ENCODE measurements at regions not wholly inside any gene's neighbourhood (a gene's known extent, or its start where the extent isn't known, plus 50 kb on each side); places are given as distances from the start of the nearest gene placed in this dataset.

DNA sequence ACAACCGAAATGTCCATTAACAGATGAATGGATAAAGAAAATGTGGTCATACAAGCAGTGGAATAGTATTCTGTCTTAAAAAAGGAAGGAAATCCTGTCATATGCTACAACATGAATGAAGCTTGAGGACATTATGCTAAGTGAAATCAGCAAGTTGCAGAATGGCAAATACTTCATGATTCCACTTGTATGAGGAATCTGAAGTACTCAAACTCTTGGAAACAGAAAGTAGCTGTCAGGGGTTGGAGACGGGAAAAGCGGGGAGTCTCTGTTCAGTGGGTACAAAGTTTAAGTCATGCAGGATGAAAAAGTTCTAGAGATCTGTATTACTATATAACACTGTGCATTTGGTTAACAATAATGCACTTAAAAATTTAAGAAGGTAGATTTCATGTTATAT lies 209.0 kb upstream of the SIX2 start:
- H3K9me2 ChIP-seq (ENCODE audit: insufficient read depth, low read length), result no peaks in the 10 kb centered on the region
- H4K20me1 ChIP-seq (ENCODE audit: insufficient read depth), result no peaks in the 10 kb centered on the region
- H3K36me3 ChIP-seq (ENCODE audit: insufficient read depth, low read length), result no peaks in the 10 kb centered on the region
- no peaks in the 10 kb centered on the region for H3F3A ChIP-seq (ENCODE audit: insufficient read depth, low read length, poor library complexity, severe bottlenecking)
- H2AFZ ChIP-seq (ENCODE audit: low read depth, low read length), result no peak overlapping the region
- no peak overlapping the region for H3K9ac ChIP-seq (ENCODE audit: low read length)
- no peak overlapping the region for H3K27ac ChIP-seq (ENCODE audit: low read length)
- H3K79me2 ChIP-seq (replicated peaks; ENCODE audit: insufficient read depth, low read length), result no peaks in the 10 kb centered on the region
- H3K27me3 ChIP-seq (ENCODE audit: insufficient read depth, low read depth, low read length), result no peaks in the 10 kb centered on the region
- no peak for TF ChIP-seq EZH2 (IDR thresholded peaks at IDR 0.05; ENCODE audit: borderline replicate concordance, insufficient read depth, low read length, poor library complexity, severe bottlenecking)
- TF ChIP-seq, protein P1, sequence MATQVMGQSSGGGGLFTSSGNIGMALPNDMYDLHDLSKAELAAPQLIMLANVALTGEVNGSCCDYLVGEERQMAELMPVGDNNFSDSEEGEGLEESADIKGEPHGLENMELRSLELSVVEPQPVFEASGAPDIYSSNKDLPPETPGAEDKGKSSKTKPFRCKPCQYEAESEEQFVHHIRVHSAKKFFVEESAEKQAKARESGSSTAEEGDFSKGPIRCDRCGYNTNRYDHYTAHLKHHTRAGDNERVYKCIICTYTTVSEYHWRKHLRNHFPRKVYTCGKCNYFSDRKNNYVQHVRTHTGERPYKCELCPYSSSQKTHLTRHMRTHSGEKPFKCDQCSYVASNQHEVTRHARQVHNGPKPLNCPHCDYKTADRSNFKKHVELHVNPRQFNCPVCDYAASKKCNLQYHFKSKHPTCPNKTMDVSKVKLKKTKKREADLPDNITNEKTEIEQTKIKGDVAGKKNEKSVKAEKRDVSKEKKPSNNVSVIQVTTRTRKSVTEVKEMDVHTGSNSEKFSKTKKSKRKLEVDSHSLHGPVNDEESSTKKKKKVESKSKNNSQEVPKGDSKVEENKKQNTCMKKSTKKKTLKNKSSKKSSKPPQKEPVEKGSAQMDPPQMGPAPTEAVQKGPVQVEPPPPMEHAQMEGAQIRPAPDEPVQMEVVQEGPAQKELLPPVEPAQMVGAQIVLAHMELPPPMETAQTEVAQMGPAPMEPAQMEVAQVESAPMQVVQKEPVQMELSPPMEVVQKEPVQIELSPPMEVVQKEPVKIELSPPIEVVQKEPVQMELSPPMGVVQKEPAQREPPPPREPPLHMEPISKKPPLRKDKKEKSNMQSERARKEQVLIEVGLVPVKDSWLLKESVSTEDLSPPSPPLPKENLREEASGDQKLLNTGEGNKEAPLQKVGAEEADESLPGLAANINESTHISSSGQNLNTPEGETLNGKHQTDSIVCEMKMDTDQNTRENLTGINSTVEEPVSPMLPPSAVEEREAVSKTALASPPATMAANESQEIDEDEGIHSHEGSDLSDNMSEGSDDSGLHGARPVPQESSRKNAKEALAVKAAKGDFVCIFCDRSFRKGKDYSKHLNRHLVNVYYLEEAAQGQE (IDR thresholded peaks at IDR 0.05; ENCODE audit: borderline replicate concordance), result no peak
- TF ChIP-seq, protein P2, sequence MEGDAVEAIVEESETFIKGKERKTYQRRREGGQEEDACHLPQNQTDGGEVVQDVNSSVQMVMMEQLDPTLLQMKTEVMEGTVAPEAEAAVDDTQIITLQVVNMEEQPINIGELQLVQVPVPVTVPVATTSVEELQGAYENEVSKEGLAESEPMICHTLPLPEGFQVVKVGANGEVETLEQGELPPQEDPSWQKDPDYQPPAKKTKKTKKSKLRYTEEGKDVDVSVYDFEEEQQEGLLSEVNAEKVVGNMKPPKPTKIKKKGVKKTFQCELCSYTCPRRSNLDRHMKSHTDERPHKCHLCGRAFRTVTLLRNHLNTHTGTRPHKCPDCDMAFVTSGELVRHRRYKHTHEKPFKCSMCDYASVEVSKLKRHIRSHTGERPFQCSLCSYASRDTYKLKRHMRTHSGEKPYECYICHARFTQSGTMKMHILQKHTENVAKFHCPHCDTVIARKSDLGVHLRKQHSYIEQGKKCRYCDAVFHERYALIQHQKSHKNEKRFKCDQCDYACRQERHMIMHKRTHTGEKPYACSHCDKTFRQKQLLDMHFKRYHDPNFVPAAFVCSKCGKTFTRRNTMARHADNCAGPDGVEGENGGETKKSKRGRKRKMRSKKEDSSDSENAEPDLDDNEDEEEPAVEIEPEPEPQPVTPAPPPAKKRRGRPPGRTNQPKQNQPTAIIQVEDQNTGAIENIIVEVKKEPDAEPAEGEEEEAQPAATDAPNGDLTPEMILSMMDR (IDR thresholded peaks at IDR 0.05; ENCODE audit: poor library complexity, severe bottlenecking), result no peak
- no peak for TF ChIP-seq SMC3 (conservative IDR thresholded peaks at IDR 0.05; ENCODE audit: poor library complexity)
- TF ChIP-seq EP300 (conservative IDR thresholded peaks at IDR 0.05; ENCODE audit: poor library complexity, severe bottlenecking), result no peak
- TF ChIP-seq POLR2AphosphoS5 (IDR thresholded peaks at IDR 0.05), result no peak
- no peak for TF ChIP-seq MXI1 (conservative IDR thresholded peaks at IDR 0.05; ENCODE audit: poor library complexity, severe bottlenecking)
- TF ChIP-seq RAD21 (conservative IDR thresholded peaks at IDR 0.05), result no peak
- TF ChIP-seq TAF1 (IDR thresholded peaks at IDR 0.05; ENCODE audit: low read depth), result no peak
- no peak overlapping the region for H3K4me3 ChIP-seq (ENCODE audit: low read length)
- H3K9me3 ChIP-seq (ENCODE audit: low read length), result peaks cover 3% of the 10 kb centered on the region
- H3K4me2 ChIP-seq (ENCODE audit: low read length), result no peak overlapping the region

DNA sequence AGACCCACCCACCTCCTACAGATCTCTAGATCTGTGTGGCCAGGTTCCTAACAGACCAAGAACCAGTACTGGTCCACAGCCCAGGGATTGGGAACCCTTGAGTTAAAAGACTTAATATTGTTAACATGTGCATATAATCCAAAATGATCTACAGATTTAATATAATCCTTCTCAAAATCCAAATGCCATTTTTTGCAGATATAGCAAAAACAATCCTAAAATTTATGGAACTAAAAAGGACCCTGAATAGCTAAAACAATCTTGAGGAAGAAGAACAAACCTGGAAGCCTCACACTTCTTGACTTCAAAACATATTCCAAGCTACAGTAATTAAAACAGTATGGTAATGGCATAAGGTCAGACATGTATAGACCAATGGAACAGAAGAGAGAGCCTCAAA lies 206.9 kb upstream of the SIX2 start:
- Histone ChIP-seq H3K27me3 (ENCODE audit: insufficient read depth, low read depth, low read length) (no peaks in the 10 kb centered on the region), H3K9ac (ENCODE audit: low read length) (no peak overlapping the region), H3K36me3 (ENCODE audit: insufficient read depth, low read length) (no peaks in the 10 kb centered on the region), H3K27ac (ENCODE audit: low read length) (no peak overlapping the region), H3K9me2 (ENCODE audit: insufficient read depth, low read length) (no peaks in the 10 kb centered on the region), H3F3A (ENCODE audit: insufficient read depth, low read length, poor library complexity, severe bottlenecking) (no peaks in the 10 kb centered on the region), H3K79me2 (replicated peaks; ENCODE audit: insufficient read depth, low read length) (no peaks in the 10 kb centered on the region), H3K9me3 (ENCODE audit: low read length) (peaks cover 3% of the 10 kb centered on the region), H2AFZ (ENCODE audit: low read depth, low read length) (no peak overlapping the region), H3K4me3 (ENCODE audit: low read length) (no peak overlapping the region), H3K4me2 (ENCODE audit: low read length) (no peak overlapping the region), H4K20me1 (ENCODE audit: insufficient read depth) (no peaks in the 10 kb centered on the region)
- TF ChIP-seq EZH2 (IDR thresholded peaks at IDR 0.05; ENCODE audit: borderline replicate concordance, insufficient read depth, low read length, poor library complexity, severe bottlenecking) (no peak), TAF1 (IDR thresholded peaks at IDR 0.05; ENCODE audit: low read depth) (no peak)

DNA sequence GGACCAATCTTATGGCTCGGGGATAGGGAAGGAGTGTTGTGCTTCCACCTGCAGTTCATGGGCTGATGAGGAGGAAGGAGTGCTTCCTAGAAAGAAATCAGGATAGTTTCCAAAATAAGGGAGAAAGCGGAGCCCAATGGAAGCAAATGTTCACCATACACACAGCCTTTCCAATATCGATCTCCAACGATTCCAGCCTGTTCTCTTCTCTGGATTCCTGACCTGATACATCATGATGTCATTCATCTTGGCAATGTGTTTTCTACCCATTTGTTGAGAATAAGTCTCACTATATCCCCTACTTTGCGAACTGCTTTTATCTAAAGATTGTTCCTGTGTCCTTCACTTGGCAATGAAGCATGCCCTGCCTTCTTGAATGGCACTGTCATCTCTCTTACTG lies 205.3 kb upstream of the SIX2 start:
- H3F3A ChIP-seq (ENCODE audit: insufficient read depth, low read length, poor library complexity, severe bottlenecking), result no peaks in the 10 kb centered on the region
- no peak overlapping the region for H3K4me3 ChIP-seq (ENCODE audit: low read length)
- no peak overlapping the region for H2AFZ ChIP-seq (ENCODE audit: low read depth, low read length)
- no peaks in the 10 kb centered on the region for H4K20me1 ChIP-seq (ENCODE audit: insufficient read depth)
- no peak overlapping the region for H3K4me2 ChIP-seq (ENCODE audit: low read length)
- peaks cover 3% of the 10 kb centered on the region for H3K9me3 ChIP-seq (ENCODE audit: low read length)
- TF ChIP-seq, protein P1 (IDR thresholded peaks at IDR 0.05; ENCODE audit: borderline replicate concordance), result no peak
- TF ChIP-seq RAD21 (conservative IDR thresholded peaks at IDR 0.05) (no peak), EP300 (conservative IDR thresholded peaks at IDR 0.05; ENCODE audit: poor library complexity, severe bottlenecking) (no peak), TAF1 (IDR thresholded peaks at IDR 0.05; ENCODE audit: low read depth) (no peak), SMC3 (conservative IDR thresholded peaks at IDR 0.05; ENCODE audit: poor library complexity) (no peak)
- TF ChIP-seq, protein P2 (IDR thresholded peaks at IDR 0.05; ENCODE audit: poor library complexity, severe bottlenecking), result no peak
- no peak overlapping the region for H3K9ac ChIP-seq (ENCODE audit: low read length)
- H3K36me3 ChIP-seq (ENCODE audit: insufficient read depth, low read length), result no peaks in the 10 kb centered on the region
- H3K27me3 ChIP-seq (ENCODE audit: insufficient read depth, low read depth, low read length), result no peaks in the 10 kb centered on the region
- no peaks in the 10 kb centered on the region for H3K9me2 ChIP-seq (ENCODE audit: insufficient read depth, low read length)
- H3K27ac ChIP-seq (ENCODE audit: low read length), result no peak overlapping the region
- H3K79me2 ChIP-seq (replicated peaks; ENCODE audit: insufficient read depth, low read length), result no peaks in the 10 kb centered on the region
